ENCODE measurements at regions not wholly inside any gene's neighbourhood (a gene's known extent, or its start where the extent isn't known, plus 50 kb on each side); places are given as distances from the start of the nearest gene placed in this dataset.

GRCh38 chr16:9306753-9307152, 215.3 kb downstream of the HAPSTR1 start:
- TF ChIP-seq CREB1 (IDR thresholded peaks at IDR 0.05; ENCODE audit: low read depth) (no peak), CEBPB (IDR thresholded peaks at IDR 0.05) (no peak), YY1 (IDR thresholded peaks at IDR 0.05; ENCODE audit: low read depth) (no peak), EGR1 (IDR thresholded peaks at IDR 0.05) (no peak), ZBTB7A (IDR thresholded peaks at IDR 0.05; ENCODE audit: low read depth) (no peak), TCF12 (IDR thresholded peaks at IDR 0.05; ENCODE audit: low read depth) (no peak), EP300 (IDR thresholded peaks at IDR 0.05; ENCODE audit: borderline replicate concordance) (no peak), MAX (IDR thresholded peaks at IDR 0.05) (no peak), TEAD4 (IDR thresholded peaks at IDR 0.05) (no peak), RAD21 (IDR thresholded peaks at IDR 0.05; ENCODE audit: low read depth) (no peak)
- TF ChIP-seq, protein P1, sequence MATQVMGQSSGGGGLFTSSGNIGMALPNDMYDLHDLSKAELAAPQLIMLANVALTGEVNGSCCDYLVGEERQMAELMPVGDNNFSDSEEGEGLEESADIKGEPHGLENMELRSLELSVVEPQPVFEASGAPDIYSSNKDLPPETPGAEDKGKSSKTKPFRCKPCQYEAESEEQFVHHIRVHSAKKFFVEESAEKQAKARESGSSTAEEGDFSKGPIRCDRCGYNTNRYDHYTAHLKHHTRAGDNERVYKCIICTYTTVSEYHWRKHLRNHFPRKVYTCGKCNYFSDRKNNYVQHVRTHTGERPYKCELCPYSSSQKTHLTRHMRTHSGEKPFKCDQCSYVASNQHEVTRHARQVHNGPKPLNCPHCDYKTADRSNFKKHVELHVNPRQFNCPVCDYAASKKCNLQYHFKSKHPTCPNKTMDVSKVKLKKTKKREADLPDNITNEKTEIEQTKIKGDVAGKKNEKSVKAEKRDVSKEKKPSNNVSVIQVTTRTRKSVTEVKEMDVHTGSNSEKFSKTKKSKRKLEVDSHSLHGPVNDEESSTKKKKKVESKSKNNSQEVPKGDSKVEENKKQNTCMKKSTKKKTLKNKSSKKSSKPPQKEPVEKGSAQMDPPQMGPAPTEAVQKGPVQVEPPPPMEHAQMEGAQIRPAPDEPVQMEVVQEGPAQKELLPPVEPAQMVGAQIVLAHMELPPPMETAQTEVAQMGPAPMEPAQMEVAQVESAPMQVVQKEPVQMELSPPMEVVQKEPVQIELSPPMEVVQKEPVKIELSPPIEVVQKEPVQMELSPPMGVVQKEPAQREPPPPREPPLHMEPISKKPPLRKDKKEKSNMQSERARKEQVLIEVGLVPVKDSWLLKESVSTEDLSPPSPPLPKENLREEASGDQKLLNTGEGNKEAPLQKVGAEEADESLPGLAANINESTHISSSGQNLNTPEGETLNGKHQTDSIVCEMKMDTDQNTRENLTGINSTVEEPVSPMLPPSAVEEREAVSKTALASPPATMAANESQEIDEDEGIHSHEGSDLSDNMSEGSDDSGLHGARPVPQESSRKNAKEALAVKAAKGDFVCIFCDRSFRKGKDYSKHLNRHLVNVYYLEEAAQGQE (IDR thresholded peaks at IDR 0.05; ENCODE audit: low read depth) = no peak

DNA sequence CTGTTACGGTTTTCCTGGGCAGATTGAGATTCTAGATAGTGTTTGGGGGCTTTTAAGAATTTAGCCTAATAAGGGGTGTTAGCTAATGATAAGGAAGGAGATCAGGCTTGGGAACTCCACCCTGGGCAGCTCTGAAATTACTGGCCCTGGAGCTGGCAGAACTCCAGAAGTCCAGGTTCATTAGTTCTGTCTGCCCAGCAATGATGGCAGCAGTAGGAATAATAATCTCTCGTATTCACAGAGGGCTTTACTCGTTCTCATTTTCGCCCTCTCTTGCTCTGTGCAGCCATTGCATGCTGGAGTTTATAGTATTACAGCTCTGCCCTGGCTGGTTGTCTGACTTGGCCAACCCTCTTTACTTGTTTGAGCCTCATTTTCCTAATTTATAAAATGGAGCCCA, 216.0 kb downstream of the HAPSTR1 start:
- TF ChIP-seq EGR1 (IDR thresholded peaks at IDR 0.05) = no peak
- TF ChIP-seq NFIC (IDR thresholded peaks at IDR 0.05) = no peak
- TF ChIP-seq CEBPB (IDR thresholded peaks at IDR 0.05) = no peak
- no peak for TF ChIP-seq MAX (IDR thresholded peaks at IDR 0.05)
- TF ChIP-seq EP300 (IDR thresholded peaks at IDR 0.05; ENCODE audit: borderline replicate concordance) = no peak
- TF ChIP-seq YY1 (IDR thresholded peaks at IDR 0.05; ENCODE audit: low read depth) = no peak
- TF ChIP-seq TCF12 (IDR thresholded peaks at IDR 0.05; ENCODE audit: low read depth) = no peak
- TF ChIP-seq ZBTB7A (IDR thresholded peaks at IDR 0.05; ENCODE audit: low read depth) = no peak
- TF ChIP-seq RAD21 (IDR thresholded peaks at IDR 0.05; ENCODE audit: low read depth) = no peak

- TF ChIP-seq EGR1 (IDR thresholded peaks at IDR 0.05) (no peak), TCF12 (IDR thresholded peaks at IDR 0.05; ENCODE audit: low read depth) (no peak), NFIC (IDR thresholded peaks at IDR 0.05) (no peak), MAX (IDR thresholded peaks at IDR 0.05) (no peak), ZBTB7A (IDR thresholded peaks at IDR 0.05; ENCODE audit: low read depth) (no peak), TAF1 (IDR thresholded peaks at IDR 0.05; ENCODE audit: low read depth) (no peak), TEAD4 (IDR thresholded peaks at IDR 0.05) (no peak), CREB1 (IDR thresholded peaks at IDR 0.05; ENCODE audit: low read depth) (no peak), EP300 (IDR thresholded peaks at IDR 0.05; ENCODE audit: borderline replicate concordance) (no peak), CEBPB (IDR thresholded peaks at IDR 0.05) (no peak), YY1 (IDR thresholded peaks at IDR 0.05; ENCODE audit: low read depth) (no peak), FOXM1 (IDR thresholded peaks at IDR 0.05; ENCODE audit: borderline replicate concordance, low read depth) (no peak)
- TF ChIP-seq, protein P2, sequence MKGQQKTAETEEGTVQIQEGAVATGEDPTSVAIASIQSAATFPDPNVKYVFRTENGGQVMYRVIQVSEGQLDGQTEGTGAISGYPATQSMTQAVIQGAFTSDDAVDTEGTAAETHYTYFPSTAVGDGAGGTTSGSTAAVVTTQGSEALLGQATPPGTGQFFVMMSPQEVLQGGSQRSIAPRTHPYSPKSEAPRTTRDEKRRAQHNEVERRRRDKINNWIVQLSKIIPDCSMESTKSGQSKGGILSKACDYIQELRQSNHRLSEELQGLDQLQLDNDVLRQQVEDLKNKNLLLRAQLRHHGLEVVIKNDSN (IDR thresholded peaks at IDR 0.05) = no peak
- TF ChIP-seq, protein P1 (IDR thresholded peaks at IDR 0.05; ENCODE audit: low read depth) = no peak
Measured at GRCh38 chr16:9308356-9308801, 216.9 kb downstream of the HAPSTR1 start.

DNA sequence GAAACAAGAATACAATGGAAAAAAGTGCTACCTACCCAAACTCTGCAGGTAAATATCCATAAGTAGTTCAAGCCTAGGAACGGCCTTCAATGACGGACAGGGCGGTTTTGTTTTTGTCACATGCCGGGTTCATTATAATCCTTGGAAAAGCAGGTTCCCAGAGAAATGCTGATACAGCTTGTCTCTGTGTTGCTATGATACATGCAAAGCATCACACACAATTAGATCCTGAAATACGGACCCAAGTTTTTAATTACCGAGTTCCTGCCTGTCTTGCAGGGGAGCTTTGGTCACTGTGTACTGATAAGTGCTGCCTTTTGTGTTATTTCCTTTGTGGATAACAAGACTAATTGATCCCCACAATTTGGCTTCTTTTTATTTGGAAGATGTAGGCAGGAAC, 217.4 kb downstream of the HAPSTR1 start:
- TF ChIP-seq TCF12 (IDR thresholded peaks at IDR 0.05; ENCODE audit: low read depth) = no peak
- no peak for TF ChIP-seq TAF1 (IDR thresholded peaks at IDR 0.05; ENCODE audit: low read depth)
- TF ChIP-seq, protein P1 (IDR thresholded peaks at IDR 0.05; ENCODE audit: low read depth) = no peak
- TF ChIP-seq FOXM1 (IDR thresholded peaks at IDR 0.05; ENCODE audit: borderline replicate concordance, low read depth) = no peak
- no peak for TF ChIP-seq EP300 (IDR thresholded peaks at IDR 0.05; ENCODE audit: borderline replicate concordance)
- TF ChIP-seq NFIC (IDR thresholded peaks at IDR 0.05) = no peak
- TF ChIP-seq TEAD4 (IDR thresholded peaks at IDR 0.05) = no peak
- TF ChIP-seq EGR1 (IDR thresholded peaks at IDR 0.05) = no peak
- no peak for TF ChIP-seq ZBTB7A (IDR thresholded peaks at IDR 0.05; ENCODE audit: low read depth)
- TF ChIP-seq, protein P2 (IDR thresholded peaks at IDR 0.05) = no peak
- TF ChIP-seq CEBPB (IDR thresholded peaks at IDR 0.05) = no peak
- TF ChIP-seq YY1 (IDR thresholded peaks at IDR 0.05; ENCODE audit: low read depth) = no peak
- no peak for TF ChIP-seq MAX (IDR thresholded peaks at IDR 0.05)
- no peak for TF ChIP-seq CREB1 (IDR thresholded peaks at IDR 0.05; ENCODE audit: low read depth)
- no peak for TF ChIP-seq RAD21 (IDR thresholded peaks at IDR 0.05; ENCODE audit: low read depth)

Data from Ishikawa (cell line).